Medulla oblongata (tissue), 1 donor: ENCODE measurements at regions not wholly inside any gene's neighbourhood (a gene's known extent, or its start where the extent isn't known, plus 50 kb on each side); places are given as distances from the start of the nearest gene placed in this dataset.

Experiments used
- DNase-seq: peaks from one replicate; pipeline ENCODE4 v3.0.0-alpha.2; 2015; ENCODE audit errors: extremely low spot score

DNA sequence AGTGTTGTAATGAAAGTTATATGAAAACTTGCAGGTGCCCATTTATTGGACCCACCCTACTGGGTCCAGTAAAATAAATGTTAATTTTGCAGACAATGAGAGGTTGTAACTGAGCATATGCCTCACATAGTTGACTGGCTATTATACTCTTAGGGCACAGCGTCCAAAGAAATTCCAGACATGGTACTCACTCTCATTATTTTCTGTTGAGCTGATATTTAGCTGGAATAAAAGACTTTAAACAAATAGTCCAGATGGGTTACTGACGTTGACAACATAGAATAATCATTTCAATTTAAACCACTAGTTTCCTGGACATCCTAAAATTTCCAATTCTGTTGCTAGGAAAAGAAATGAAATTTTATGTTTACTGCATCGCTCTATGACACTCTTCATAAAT lies 174.5 kb downstream of the ZNF365 start:
- DNase-seq, result no peak

DNA sequence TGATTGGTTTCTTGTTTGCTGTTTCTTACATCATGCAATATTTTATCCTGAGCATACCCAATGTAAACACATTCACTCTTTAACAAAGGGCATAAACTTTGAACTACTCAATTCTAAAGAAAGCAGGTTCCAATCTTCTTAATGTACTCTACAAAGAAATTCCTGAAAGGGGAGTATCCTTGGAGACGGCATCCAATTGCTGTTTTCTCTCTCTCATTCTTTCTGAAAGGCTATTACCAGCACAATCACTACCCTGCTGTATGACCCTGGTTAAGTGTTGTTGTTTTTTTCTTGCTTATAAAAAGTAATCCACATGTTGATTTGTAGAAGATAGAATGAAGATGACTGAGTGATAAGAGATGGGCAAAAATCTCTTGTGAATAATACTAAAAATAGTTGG lies 176.0 kb downstream of the ZNF365 start:
- no peak for DNase-seq

DNA sequence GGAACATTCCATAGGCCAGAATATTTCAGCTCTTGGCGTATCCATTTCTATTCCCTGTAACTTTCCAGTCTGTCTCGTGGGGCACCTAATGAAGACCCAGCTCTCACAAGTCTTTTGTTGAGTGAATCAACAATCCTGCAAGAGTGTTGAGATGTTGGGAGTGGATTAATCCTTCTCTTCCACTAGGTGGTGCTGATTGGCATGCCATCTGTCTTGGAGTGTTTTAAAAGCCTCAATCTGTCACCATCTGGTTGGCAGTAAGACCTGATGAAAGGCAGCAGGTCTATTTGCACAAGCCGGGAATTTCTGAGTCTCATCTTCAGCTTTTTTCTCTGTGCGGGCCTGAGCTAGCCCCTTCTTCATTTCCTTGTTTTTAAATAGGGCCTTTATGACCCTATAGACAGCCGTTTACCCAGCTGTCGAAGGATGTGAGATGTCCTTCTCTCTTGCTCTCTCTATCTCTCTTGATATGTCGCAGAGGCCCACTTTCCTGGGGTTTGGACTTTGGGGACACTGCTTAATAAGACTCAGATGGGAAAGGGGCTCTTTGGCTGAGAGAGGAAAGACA lies 180.5 kb downstream of the ZNF365 start:
- DNase-seq, result peak; percentile 55

DNA sequence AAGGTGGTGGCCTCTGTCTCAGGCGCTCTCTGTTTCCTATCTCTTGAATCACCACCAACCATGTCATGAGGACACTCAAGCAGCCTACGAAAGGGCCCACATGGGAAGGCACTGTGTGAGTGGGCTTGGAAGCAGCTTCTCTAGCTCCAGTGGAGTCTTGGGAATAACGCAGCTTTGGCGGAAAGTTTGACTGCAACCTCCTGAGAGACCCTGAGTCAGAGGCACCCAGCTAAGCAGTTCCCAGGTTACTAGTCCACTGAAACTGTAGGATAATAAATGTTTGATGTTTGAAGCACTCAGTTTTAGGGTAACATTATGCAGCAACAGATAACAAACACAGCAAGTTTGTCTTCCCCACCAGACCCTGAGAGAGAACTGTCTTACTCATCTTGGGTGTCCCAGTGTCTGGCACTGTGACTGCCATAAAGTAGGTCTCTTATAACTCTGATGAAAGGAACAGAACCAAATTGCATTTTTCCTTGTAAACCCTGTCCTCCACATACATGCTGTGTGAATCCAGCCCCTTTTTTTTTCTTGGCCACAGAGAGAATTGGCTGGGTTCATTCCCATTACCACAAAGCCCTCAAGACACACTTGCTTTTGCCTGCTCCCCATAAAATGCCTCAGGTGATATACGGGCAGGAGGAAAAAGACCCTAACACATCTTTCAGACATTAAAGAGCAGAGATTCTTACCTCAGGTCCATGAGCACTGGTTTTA lies 185.5 kb downstream of the ZNF365 start:
- DNase-seq, result no peak

DNA sequence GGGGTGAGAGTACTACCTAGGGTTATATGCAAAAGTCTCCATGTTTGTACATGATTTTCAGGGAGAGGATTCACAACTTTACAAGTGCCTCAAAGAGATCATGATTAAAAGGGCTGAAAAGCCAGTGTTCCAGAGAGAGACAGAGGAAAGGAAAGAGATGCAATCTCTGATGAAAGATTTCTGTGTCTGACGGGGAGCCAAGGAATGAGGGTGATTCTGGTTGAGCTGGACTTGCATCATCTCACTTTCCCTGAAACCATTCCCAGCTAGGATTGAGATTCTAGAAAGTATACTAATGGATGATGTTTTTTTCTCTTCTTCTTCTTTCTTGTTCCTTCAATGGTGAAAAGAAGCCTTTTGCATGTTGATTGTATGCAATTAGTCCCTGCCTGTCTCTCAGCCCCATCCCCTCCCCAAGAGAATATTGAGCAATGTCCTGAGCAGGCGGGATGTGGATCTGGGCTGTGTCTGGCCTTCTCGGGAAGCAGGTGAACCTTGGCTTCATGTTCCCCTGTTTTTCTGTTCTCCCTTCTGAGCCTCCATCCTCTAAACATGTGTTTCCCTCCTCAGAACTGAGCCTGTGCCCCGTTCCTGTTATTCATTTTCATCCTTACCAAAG lies 186.1 kb downstream of the ZNF365 start:
- DNase-seq, result no peak

DNA sequence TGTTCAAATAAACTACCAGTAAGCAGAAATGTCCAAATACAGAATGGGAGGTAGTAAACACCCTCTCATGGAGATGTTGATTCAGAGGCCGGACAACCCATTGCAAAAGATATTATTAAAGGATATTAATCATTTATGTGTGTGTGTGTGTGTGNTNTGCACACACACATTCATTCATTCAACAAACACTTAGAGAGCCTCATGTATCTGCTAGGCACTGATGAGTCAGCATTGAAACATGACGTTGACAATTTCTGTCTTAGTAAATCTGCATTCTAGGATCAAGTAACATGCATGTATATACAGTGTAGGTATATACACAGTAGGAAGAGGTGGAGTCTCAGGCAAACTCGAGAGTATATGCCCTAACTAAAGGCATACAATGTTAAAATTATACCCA lies 187.0 kb downstream of the ZNF365 start:
- no peak for DNase-seq

DNA sequence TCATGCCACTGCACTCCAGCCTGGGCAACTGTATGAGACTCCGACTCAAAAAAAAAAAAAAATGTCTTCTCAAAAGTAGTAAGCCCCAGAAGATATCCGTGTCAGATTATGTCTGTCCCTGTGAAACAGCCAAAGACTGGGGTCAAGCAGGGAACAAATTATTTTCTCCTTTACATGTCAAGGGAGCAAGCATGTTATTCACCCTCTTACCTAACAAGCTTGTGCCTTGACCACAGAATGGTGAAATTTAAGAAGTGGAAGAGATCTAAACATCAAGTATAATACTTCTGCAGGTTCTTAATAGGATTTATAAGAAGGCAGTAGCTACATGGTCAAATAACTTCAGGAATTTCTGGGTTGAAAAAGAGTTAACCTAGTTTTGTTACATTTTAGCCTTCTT lies 187.9 kb downstream of the ZNF365 start:
- no peak for DNase-seq

DNA sequence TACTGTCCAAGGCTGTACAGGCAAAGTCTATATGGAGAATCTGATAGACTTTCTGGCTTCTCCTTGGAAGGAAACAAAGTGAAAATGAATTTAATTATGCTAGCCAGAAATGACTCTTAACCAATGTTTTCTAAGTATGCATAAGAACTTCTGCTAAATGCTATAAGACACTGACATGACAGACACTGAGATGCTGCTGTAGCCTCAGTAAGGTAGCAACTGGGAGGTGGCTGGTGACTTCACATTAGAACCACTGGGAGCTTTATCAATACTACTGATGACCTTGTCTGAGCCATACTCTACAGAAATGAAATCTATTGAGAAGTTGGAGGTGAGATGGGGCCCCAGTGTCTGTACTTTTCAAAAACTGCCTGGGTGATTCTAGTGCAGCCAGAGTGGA lies 188.6 kb downstream of the ZNF365 start:
- no peak for DNase-seq

DNA sequence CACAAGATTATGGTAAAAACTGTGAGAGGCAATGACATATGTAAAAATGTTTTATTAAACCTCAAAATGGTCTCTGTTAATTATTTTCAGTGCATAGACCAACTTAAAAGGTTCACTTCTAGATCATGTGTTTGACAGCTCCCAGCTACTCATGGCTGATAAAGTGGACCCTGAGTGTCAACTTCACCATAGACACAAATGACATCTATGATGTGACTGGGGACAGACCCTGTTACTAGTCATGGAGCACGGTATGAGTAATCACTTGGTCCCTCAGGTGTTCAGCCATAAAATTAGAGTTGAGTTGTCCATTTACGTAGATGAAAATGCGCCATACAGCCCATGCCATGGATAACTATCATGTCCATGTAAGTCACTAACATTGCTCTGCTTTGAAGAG lies 199.8 kb downstream of the ZNF365 start:
- DNase-seq, result no peak

DNA sequence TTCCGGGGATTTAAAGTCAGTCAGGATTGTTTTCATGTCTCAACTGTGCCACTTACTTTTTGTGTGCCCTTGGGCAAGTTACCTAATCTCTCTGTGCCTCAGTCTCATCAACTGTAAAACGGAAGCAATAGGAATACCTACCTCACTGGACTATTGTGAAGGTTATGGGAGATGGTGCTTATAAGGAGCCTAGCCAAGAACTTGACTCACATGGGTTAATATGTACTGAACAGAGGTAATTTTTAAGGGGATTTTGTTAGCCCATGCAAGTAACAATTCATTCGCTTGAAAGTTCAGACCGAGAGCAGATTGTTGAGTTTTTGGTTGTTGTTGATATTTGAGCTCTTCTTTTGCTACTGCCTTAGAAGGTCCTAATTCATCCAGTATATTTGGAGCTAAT lies 202.9 kb downstream of the ZNF365 start:
- DNase-seq, result no peak

DNA sequence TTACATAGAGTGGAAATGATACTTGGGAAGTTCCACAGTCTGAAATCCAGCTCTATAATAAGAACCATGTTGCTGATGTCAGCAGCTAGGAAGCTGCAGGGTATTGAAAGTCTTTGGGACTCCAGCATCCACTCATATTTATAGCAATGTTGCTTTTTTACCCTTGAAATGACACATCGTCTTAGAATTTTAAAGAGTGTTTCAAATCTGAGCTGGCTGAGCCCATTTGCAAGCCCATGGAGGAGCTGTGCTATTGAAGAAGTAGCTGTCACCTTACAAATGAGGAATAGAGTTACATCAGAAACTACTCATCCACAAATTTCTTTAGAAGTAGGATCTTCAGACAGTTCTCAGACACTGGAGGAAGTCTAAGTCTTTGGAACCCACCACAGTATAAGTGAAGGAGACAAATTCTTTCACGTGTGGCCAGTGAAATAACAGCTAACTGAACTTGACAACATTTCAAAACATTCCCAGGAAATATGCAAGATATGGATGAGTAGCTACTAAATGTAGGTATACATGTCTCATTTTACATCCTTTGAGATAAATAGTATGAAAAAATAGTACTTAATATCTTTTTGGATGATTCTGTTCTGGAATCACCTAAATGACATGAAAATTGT lies 203.6 kb downstream of the ZNF365 start:
- DNase-seq, result no peak

DNA sequence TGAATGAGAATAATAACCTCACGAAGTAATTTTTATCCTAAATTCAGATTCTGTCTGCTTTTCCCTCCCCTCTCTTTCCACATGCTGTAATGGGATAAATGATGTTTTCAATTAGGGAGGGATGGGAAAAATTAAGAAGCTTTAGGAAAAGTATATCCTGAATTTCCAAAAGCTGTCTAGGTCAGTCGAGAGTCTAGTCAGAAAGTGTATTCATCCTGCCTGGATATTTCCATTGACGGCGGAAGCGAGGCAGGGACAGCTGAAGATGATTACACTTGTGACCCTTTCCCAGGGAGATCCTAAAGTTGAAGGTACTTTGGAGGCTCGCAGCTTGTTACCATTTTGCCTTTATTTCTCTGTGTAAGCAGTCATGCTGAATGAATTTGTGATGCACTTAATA lies 204.1 kb downstream of the ZNF365 start:
- no peak for DNase-seq

DNA sequence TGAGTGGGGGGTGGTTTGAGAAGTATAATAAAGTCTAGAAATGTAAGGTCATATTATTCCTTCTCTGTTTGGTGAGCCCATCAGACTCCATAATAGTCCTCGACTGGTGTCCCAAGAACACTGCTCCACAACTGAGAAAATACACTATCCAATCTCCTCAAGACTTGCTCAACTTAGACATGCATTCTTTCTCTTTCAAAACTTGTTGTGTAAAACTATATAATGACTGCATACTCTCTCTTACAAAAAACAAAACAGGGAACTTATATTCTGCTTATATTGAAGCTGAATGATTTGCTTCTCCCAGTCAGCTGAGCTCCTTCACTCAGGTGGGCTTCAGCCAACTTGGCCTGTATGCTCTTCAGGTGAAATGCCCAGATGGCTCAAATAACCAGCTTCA lies 204.7 kb downstream of the ZNF365 start:
- no peak for DNase-seq

DNA sequence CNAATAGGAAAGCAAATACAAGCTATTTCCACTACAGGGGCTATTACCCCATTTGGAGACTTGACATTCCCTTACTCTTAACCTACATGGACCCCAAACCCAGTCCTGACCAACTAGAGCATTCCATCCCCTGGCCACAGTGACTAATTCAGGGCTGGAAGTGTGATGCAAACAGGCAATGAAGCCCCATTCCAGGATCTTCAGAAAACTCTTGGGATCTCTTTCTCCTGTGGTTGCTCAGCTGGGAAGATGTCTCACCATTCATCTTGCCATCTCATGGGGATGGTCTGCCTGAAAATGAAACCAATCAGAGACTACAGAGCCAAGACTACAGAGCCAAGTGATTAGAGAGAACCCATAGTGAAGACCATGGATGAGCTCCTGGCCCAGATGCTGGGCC lies 206.2 kb downstream of the ZNF365 start:
- no peak for DNase-seq

DNA sequence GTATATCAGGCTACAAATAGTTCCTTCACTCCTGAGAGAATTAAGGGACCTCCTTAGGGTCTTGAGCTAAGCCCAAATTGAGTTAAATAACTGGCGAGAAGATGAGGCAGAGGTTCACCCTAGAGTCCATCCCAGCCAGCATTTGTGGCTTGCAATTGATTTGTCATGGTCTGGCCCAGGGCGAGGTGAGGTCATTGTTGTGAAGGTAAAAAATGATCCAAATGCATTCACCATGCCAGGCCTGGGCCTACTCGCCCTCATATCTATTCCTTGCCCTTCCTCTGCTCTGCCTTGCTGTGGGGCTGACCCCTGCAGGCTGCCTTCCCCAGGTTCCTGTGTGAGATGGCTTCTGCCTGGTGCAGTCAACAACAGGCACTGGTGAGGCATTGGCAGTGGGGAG lies 207.2 kb downstream of the ZNF365 start:
- DNase-seq, result no peak

DNA sequence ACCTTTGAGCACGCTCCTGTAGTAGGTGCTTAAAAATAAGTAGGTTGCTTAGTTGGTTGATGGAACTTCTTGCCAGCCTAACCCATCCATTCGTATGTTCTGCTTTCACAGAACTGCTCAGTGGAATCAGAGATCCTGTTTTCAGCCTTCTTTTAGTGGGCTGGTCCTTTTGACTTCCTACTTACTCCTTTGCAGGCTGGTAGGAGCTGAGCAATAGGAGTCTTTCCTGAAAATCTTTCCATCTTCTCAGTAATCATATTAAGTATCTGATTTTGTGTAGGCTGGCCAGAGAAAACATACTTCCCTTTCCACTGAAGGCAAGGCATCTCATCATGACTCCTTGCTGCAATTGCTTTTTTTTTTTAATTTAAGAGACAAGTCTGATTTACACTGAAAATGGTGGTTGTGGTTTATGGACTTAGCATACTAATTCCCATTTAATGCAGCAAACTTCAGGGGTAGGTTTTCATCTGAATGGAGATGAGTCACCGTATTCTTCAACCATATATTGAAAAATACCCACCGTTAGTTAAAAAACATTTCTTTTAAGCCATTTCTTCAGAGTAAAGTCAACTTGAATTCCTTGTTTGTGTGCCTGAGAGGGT lies 208.0 kb downstream of the ZNF365 start:
- DNase-seq, result no peak

DNA sequence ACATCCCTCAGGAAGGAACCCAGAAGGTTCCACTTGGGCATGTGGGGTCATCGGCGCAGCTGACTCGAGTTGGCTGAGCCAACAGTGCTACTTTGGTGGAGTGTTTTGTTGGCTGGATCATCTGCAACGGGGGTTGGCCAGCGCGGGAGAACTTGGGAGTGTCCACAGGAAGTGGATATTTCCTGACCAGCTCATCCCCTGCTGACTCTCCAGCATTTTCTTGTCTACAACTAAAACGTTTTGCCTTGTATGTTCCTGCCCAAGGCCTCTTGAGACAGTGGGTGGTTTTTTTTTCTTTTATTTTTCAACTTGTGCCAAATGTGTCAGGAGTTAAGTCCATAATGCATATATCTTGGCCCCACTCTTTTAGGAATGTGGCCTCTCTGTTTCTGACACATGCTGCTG lies 208.6 kb downstream of the ZNF365 start:
- no peak for DNase-seq

DNA sequence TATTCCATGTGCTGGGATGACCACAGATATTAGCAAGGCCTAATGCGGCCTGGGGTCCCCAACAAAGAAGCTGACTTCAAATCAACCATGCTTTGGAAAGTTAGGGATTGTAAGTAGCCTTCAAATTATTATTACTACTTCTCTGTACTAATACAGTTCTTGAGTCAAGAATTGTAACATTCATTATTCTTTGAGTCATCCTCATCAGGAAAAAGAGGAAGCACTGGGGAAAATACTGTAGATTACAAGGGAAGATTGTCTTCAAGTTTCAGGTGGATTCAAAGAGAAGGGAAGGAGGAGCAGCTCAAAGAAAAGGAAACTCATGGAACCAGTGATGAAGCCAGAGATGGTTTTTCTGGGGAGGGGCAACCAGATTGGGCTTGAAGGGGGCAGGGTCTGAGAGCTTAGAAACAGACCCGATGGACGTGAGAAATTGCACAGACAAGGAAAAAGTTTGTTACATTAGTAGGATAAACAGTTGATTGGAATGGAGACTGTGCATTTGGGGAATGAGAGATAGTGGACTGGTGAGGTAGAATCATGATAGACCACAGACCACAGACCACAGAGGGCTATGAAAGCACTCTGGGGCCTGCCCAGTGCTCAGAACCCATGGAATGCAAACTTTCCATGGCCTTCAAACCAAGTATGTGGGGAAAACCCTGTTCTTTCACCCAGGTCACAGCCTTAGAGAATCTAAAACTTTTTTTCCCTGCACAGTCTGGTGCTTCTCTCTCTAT lies 209.9 kb downstream of the ZNF365 start:
- no peak for DNase-seq

DNA sequence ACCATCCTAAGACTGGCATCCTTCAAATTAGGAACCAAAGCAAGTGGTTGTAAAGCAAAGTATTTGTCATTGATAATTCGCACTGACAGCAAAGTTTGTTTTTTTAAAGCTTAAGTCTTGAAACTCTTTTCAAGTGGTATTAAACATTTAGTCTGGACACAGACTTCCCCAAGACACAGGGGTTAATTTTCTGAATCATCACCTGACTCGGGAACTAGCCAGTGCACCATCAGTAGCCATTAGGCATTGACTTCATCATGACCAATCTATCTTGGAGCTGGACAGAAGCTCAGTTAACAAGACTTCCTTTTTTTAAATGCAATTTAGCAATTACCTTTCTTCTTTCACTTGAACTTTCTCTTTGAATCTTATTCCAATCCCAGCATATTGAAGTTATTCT lies 210.6 kb downstream of the ZNF365 start:
- no peak for DNase-seq

DNA sequence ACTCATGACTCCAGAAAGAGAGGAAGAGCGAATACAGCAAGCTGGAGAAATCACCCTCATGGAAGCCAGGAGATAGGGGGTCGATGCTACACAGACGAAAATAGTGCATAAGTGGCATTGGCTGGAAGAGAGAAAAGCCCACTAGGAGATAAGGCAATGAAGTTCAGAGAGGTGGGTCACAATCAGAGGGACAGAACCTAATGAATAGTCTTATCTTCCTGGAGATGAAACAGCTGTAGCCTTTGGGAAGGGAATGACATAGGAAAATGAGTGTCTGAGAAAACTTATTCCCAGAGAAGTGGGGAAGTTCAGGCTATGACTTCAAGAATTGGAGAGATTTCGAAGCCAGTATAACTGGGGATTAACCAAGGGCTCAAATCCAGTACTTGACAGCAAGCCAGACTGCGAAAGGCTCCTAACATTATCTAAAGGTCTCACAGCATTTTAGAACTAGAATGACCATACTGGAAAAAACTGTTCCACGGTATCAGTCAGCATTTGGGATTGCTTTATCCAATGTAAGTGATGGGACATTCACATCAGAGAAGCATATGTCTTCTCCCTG lies 211.1 kb downstream of the ZNF365 start:
- no peak for DNase-seq

DNA sequence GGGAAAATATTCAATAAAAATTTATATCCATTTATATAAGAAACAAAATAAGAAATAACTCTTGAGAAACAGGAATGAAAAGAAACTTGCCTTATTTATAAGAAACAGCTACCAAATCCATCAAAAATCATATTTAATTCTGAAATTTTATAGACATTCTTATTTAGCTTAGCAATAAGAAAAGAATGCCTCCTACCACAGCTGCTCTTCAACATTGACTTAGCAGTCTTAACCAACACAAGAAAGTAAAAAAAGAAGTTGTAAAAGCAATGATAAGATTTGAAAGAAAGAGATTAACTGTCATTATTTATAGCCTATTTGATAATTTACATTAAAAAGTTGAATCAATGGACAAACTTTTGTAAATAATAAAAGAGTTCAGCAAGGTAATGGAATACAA lies 212.8 kb downstream of the ZNF365 start:
- no peak for DNase-seq

DNA sequence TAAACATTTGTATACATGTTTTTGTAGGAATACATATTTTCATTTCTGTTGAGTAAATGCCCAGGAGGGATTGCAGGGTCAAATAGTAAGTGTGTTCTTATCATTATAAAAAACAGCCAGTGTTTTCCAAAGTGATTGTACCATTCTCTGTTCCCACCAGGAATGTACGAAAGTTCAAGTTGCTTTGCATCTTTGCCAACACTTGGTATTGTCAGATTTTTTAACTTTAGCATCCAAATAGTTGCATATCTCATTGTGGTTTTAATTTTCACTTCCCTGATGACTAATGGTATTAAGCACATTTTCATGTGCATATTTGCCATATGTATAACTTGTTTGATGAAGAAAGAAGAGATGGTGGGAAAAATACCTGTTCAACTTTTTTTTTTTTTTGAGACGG lies 213.9 kb downstream of the ZNF365 start:
- DNase-seq, result no peak
